HK-2 (cell line): ENCODE measurements at regions not wholly inside any gene's neighbourhood (a gene's known extent, or its start where the extent isn't known, plus 50 kb on each side); places are given as distances from the start of the nearest gene placed in this dataset.
A peak's percentile ranks its signal among the peaks of the same experiment; 100 is the strongest.

Experiments used
- DNase-seq: peaks from one replicate; pipeline ENCODE4 v3.0.0-alpha.2; 2018; ENCODE audit not compliant: unreplicated experiment

- DNase-seq = no peak
These were observed 224.9 kb upstream of the ZNF717 start for GRCh38 chr3:76010252-76010651.

- DNase-seq = no peak
These were observed 225.8 kb upstream of the ZNF717 start for GRCh38 chr3:76011121-76011520.

GRCh38 chr3:76015496-76015895 lies 230.1 kb upstream of the ZNF717 start:
- no peak for DNase-seq

- no peak for DNase-seq
These were observed 230.8 kb upstream of the ZNF717 start for GRCh38 chr3:76016111-76016510.

- DNase-seq = no peak
These were observed 231.6 kb upstream of the ZNF717 start for GRCh38 chr3:76016769-76017439.

- no peak for DNase-seq
These were observed 236.0 kb upstream of the ZNF717 start for GRCh38 chr3:76021376-76021775.

- DNase-seq = no peak
These were observed 239.3 kb upstream of the ZNF717 start for GRCh38 chr3:76024640-76025039.

- no peak for DNase-seq
These were observed 240.2 kb upstream of the ZNF717 start for GRCh38 chr3:76025561-76025960.

- DNase-seq = no peak
These were observed 241.0 kb upstream of the ZNF717 start for GRCh38 chr3:76026379-76026778.

GRCh38 chr3:76028774-76029173 lies 243.4 kb upstream of the ZNF717 start:
- no peak for DNase-seq

GRCh38 chr3:76034649-76035048 lies 249.3 kb upstream of the ZNF717 start:
- DNase-seq = no peak

GRCh38 chr3:76035117-76035516 lies 249.8 kb upstream of the ZNF717 start:
- no peak for DNase-seq

GRCh38 chr3:76038949-76039348 lies 253.6 kb upstream of the ZNF717 start:
- no peak for DNase-seq

GRCh38 chr3:76039431-76039830 lies 254.1 kb upstream of the ZNF717 start:
- DNase-seq = no peak

- DNase-seq = no peak
These were observed 255.6 kb upstream of the ZNF717 start for GRCh38 chr3:76040946-76041345.

- DNase-seq = no peak
These were observed 258.4 kb upstream of the ZNF717 start for GRCh38 chr3:76043746-76044145.

GRCh38 chr3:76044601-76045600 lies 259.6 kb upstream of the ZNF717 start:
- peak; percentile 9 for DNase-seq

- no peak for DNase-seq
These were observed 262.0 kb upstream of the ZNF717 start for GRCh38 chr3:76047368-76047767.

GRCh38 chr3:76049776-76050175 lies 264.4 kb upstream of the ZNF717 start:
- DNase-seq = no peak

GRCh38 chr3:76051145-76051544 lies 265.8 kb upstream of the ZNF717 start:
- DNase-seq = no peak

GRCh38 chr3:76054404-76054803 lies 269.1 kb upstream of the ZNF717 start:
- DNase-seq = no peak

GRCh38 chr3:76061654-76062053 lies 276.3 kb upstream of the ZNF717 start:
- DNase-seq = no peak

- DNase-seq = peak; percentile 5
These were observed 277.7 kb upstream of the ZNF717 start for GRCh38 chr3:76063019-76063418.
